Neural crest cell (in vitro differentiated cells): ENCODE measurements at regions not wholly inside any gene's neighbourhood (a gene's known extent, or its start where the extent isn't known, plus 50 kb on each side); places are given as distances from the start of the nearest gene placed in this dataset.
"Not testable (repeated sequence)": the region's sequence is repeated elsewhere in the genome, so short reads cannot be mapped to it uniquely, and the experiment has no call there.

Source experiments
- DNase-seq: peaks from one replicate; pipeline ENCODE4 v3.0.0; 2021; ENCODE audit warnings: low read depth, mixed read lengths, low spot score
- H3K27ac Mint-ChIP-seq: one replicate; pipeline ENCODE4 v1.8.0; 2021; ENCODE audit warnings: mild to moderate bottlenecking, mixed read lengths; ENCODE audit not compliant: unreplicated experiment
- H3K27me3 Mint-ChIP-seq: 2 replicates; pipeline ENCODE4 v1.8.0; 2021; ENCODE audit warnings: low read depth, mild to moderate bottlenecking, mixed read lengths
- H3K36me3 Mint-ChIP-seq: 2 replicates; pipeline ENCODE4 v1.8.0; 2021; ENCODE audit warnings: low read depth, mild to moderate bottlenecking, mixed read lengths
- H3K4me1 Mint-ChIP-seq: 2 replicates; pipeline ENCODE4 v1.8.0; 2021; ENCODE audit warnings: mixed read lengths
- H3K4me3 Mint-ChIP-seq: one replicate; pipeline ENCODE4 v1.8.0; 2021; ENCODE audit warnings: mild to moderate bottlenecking, mixed read lengths
- H3K9me3 Mint-ChIP-seq: 2 replicates; pipeline ENCODE4 v1.8.0; 2021; ENCODE audit warnings: mixed read lengths
- TF ChIP-seq, protein P1 (sequence below): fragments of 200-600 bp; sonication (generic); conservative IDR thresholded peaks from 2 replicates; pipeline ENCODE4 v1.5.0; 2021; ENCODE audit warnings: antibody characterized with exemption, mild to moderate bottlenecking

DNA sequence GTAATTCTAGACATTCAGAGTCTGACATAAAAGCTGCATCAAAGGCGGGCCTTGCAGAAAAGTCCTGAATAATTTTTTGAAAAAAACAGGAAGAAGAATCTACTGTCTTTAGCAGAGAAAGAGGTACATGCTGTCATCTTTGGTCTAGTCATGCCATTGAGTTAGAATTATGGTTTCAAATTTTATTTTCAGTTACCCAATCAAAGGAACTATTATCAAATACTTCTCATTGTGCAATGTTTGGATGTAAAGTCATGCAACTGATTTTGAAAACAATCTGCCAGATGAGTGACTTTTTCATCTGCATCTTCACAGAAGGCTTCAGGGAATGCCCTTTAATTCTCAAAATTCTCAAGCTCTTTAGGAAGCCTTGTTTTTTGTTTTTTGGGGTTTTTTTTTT lies 803.5 kb downstream of the FLRT2 start:
- TF ChIP-seq, protein P1, sequence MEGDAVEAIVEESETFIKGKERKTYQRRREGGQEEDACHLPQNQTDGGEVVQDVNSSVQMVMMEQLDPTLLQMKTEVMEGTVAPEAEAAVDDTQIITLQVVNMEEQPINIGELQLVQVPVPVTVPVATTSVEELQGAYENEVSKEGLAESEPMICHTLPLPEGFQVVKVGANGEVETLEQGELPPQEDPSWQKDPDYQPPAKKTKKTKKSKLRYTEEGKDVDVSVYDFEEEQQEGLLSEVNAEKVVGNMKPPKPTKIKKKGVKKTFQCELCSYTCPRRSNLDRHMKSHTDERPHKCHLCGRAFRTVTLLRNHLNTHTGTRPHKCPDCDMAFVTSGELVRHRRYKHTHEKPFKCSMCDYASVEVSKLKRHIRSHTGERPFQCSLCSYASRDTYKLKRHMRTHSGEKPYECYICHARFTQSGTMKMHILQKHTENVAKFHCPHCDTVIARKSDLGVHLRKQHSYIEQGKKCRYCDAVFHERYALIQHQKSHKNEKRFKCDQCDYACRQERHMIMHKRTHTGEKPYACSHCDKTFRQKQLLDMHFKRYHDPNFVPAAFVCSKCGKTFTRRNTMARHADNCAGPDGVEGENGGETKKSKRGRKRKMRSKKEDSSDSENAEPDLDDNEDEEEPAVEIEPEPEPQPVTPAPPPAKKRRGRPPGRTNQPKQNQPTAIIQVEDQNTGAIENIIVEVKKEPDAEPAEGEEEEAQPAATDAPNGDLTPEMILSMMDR = no peak
- no peaks in the 10 kb centered on the region for H3K4me1 Mint-ChIP-seq
- H3K36me3 Mint-ChIP-seq = no peaks in the 10 kb centered on the region
- H3K4me3 Mint-ChIP-seq = no peak overlapping the region
- H3K27me3 Mint-ChIP-seq = no peaks in the 10 kb centered on the region
- no peaks in the 10 kb centered on the region for H3K9me3 Mint-ChIP-seq
- no peak overlapping the region for H3K27ac Mint-ChIP-seq
- DNase-seq = no peak

DNA sequence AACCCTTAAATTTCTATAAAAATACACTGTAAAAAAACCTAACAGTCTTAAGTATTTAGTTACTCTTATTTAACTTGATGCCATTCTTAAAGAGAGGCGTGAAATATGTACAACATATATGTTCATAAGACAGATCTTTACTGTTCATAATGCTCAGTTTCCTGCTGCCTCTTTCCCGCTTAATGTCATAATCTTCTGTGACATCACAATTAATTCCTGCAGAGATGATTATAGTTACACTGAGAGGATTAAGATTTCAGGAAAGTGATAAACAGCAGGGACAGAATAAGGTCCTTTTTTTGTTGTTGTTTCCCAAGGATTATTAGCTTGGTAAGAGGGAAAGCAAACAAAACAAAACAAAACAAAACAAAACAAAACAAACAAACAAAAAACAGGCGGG lies 801.4 kb downstream of the FLRT2 start:
- Mint-ChIP-seq H3K4me3 (no peak overlapping the region), H3K27me3 (no peaks in the 10 kb centered on the region), H3K4me1 (no peaks in the 10 kb centered on the region), H3K36me3 (no peaks in the 10 kb centered on the region), H3K9me3 (no peaks in the 10 kb centered on the region), H3K27ac (no peak overlapping the region)
- DNase-seq = no peak
- TF ChIP-seq, protein P1 = no peak

DNA sequence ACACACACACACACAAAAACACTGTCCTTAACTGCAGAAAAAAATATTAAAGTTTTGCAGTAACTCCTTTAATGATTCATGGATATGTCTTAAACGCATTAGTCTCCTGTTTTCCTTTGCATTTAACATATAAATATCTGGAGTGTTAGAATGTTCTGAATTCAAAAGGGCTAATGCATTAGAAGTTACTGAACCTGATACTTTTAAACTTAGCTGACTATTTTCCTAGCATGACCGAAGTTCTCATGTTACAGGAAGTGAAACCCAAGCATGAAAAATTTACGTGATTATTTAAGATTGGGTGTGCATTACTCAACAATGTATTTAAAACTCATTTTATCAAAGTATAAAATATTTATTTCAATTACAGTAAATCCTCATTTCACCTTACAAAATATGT lies 791.2 kb downstream of the FLRT2 start:
- Mint-ChIP-seq H3K27ac (no peak overlapping the region), H3K36me3 (no peaks in the 10 kb centered on the region), H3K4me1 (no peaks in the 10 kb centered on the region), H3K27me3 (no peaks in the 10 kb centered on the region), H3K9me3 (peaks cover 2% of the 10 kb centered on the region), H3K4me3 (no peak overlapping the region)
- TF ChIP-seq, protein P1 = no peak
- DNase-seq = no peak

DNA sequence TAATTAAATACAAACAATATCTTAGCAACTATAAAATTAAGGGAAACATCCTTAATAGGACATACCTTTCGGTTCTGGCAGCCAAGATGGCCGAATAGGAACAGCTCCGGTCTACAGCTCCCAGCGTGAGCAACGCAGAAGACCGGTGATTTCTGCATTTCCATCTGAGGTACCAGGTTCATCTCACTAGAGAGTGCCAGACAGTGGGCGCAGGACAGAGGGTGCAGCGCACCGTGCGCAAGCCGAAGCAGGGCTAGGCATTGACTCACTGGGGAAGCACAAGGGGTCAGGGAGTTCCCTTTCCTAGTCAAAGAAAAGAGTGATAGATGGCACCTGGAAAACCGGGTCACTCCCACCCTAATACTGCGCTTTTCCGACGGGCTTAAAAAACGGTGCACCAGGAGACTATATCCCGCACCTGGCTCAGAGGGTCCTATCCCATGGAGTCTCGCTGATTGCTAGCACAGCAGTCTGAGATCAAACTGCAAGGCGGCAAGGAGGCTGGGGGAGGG lies 782.3 kb downstream of the FLRT2 start:
- not testable (repeated sequence) for H3K9me3 Mint-ChIP-seq, H3K4me3 Mint-ChIP-seq, H3K27me3 Mint-ChIP-seq, H3K27ac Mint-ChIP-seq, DNase-seq, H3K36me3 Mint-ChIP-seq, H3K4me1 Mint-ChIP-seq

DNA sequence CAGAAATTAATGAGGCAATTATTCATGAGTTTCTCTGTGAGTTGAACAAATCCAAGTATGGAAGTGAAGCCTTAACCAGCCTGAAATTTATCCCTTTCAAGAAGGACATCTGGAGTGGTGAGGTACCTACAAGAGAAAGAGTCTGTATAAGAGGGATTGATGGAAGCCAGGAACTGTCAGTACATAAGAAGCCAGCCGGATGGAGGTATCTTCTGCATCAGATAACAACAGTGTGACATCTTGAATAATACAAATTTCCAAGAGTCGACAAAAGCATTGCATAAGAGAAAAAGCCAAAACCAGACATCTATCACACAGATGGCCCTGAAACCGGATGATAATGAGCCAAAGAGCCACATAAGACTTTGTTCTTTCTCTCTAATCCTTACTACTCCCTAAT lies 781.2 kb downstream of the FLRT2 start:
- H3K9me3 Mint-ChIP-seq = no peaks in the 10 kb centered on the region
- H3K27me3 Mint-ChIP-seq = no peaks in the 10 kb centered on the region
- no peaks in the 10 kb centered on the region for H3K4me1 Mint-ChIP-seq
- TF ChIP-seq, protein P1 = no peak
- no peaks in the 10 kb centered on the region for H3K36me3 Mint-ChIP-seq
- H3K27ac Mint-ChIP-seq = no peak overlapping the region
- DNase-seq = no peak
- no peak overlapping the region for H3K4me3 Mint-ChIP-seq

DNA sequence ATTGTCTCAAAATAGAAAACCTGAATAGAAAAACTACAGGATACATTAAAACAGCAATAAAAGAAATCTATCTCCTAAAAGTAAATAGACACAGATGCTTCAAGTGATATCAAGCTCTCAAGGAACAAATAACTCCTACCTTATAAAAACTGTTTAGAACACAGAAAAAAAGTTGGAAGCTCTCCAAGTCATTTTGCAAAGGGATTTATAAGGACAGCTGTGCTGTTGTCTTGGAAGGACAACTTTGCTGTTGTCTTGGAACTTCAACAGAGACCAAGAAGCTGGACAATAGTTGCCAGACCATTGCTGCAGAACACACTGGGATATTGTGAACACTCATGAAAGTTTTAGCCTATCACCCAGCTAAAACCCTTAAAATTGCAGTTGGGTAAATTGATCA lies 780.7 kb downstream of the FLRT2 start:
- Mint-ChIP-seq H3K4me1 (no peaks in the 10 kb centered on the region), H3K36me3 (no peaks in the 10 kb centered on the region), H3K27me3 (no peaks in the 10 kb centered on the region), H3K4me3 (no peak overlapping the region), H3K9me3 (no peaks in the 10 kb centered on the region), H3K27ac (no peak overlapping the region)
- DNase-seq = no peak
- TF ChIP-seq, protein P1 = no peak
